ENCODE measurements at regions not wholly inside any gene's neighbourhood (a gene's known extent, or its start where the extent isn't known, plus 50 kb on each side); places are given as distances from the start of the nearest gene placed in this dataset.

- no peak for DNase-seq (ENCODE audit: low spot score)
- TF ChIP-seq, protein P1, sequence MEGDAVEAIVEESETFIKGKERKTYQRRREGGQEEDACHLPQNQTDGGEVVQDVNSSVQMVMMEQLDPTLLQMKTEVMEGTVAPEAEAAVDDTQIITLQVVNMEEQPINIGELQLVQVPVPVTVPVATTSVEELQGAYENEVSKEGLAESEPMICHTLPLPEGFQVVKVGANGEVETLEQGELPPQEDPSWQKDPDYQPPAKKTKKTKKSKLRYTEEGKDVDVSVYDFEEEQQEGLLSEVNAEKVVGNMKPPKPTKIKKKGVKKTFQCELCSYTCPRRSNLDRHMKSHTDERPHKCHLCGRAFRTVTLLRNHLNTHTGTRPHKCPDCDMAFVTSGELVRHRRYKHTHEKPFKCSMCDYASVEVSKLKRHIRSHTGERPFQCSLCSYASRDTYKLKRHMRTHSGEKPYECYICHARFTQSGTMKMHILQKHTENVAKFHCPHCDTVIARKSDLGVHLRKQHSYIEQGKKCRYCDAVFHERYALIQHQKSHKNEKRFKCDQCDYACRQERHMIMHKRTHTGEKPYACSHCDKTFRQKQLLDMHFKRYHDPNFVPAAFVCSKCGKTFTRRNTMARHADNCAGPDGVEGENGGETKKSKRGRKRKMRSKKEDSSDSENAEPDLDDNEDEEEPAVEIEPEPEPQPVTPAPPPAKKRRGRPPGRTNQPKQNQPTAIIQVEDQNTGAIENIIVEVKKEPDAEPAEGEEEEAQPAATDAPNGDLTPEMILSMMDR (IDR thresholded peaks at IDR 0.05; ENCODE audit: extremely low read depth, missing control alignments) = no peak
Observed at GRCh38 chr1:37403166-37403565, 71.2 kb upstream of the ZC3H12A start.

GRCh38 chr1:37404711-37405110 is 69.7 kb upstream of the ZC3H12A start:
- TF ChIP-seq, protein P1 (IDR thresholded peaks at IDR 0.05; ENCODE audit: extremely low read depth, missing control alignments) = no peak
- DNase-seq (ENCODE audit: low spot score) = no peak

DNA sequence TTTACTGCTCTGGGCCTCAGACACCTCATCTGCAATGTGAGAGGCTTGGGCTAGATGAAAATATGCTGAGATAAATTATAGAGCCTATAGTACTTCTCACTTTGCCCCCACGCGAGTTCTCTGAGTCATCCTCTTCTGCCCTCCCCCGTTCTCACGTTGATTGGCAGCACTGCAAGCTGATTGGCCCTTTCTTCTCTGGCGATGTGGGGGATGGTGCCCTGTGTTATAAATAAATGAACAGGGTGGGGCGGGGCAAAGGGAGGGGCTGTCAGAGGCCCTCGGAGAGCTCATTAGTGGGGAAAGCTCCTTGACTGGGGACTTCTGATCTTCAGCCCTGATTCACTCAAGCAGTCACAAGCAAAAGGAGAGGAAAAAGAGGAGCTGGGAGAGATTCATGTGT is 64.3 kb upstream of the ZC3H12A start:
- TF ChIP-seq, protein P1 (IDR thresholded peaks at IDR 0.05; ENCODE audit: extremely low read depth, missing control alignments) = no peak
- no peak for DNase-seq (ENCODE audit: low spot score)

DNA sequence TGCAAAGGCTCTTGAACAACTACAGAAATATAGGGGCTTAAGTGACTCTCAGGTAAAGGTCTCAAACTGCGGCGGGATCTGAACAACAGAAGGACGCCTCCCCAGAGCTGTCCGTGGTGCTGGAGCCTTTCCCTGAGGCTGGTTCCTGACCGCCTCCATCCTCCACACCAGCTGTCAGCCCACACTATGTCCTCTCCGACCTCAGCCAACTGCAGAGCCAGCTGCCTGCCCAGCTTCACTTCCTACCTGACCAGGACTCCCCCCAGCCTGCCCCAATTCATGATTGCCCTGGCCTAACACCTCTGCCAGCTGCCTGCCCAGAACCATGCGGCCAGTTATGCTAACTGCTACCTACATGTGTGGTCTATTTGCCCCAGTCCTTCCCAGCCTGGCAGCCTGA is 63.6 kb upstream of the ZC3H12A start:
- peak; percentile 33 for DNase-seq (ENCODE audit: low spot score)
- TF ChIP-seq, protein P1 (IDR thresholded peaks at IDR 0.05; ENCODE audit: extremely low read depth, missing control alignments) = no peak

DNA sequence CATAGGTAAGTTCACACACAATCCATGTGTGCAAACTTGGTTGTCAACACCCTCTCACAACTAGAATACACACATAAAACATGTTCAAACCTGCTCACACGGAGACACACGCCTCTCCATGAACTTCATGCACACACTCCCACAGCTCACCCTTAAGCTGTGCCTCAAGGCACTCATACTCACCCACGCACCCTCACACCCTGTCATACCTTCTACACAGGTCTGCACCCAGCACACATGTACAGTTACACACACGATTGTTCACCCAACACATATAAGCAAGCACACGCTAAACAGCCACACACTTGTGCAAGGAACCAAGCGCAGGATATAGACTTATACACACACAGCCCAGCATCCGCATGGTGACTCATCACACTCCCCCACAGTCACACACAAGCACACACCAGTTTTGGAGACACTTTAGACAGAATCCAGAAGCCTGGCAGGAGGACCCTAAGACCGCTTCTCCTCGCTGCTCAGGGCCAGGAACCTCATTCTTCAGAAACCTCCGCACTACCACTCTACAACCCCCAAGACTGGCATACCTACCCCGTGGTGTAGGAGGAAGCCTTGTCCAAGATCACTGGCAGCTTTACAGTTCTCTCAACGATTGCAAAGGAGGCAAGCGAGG is 58.7 kb upstream of the ZC3H12A start:
- TF ChIP-seq, protein P1 (IDR thresholded peaks at IDR 0.05; ENCODE audit: extremely low read depth, missing control alignments) = no peak
- DNase-seq (ENCODE audit: low spot score) = no peak

GRCh38 chr1:37420456-37420855 is 53.9 kb upstream of the ZC3H12A start:
- no peak for DNase-seq (ENCODE audit: low spot score)
- TF ChIP-seq, protein P1 (IDR thresholded peaks at IDR 0.05; ENCODE audit: extremely low read depth, missing control alignments) = no peak

- TF ChIP-seq, protein P1 (IDR thresholded peaks at IDR 0.05; ENCODE audit: extremely low read depth, missing control alignments) = no peak
- no peak for DNase-seq (ENCODE audit: low spot score)
Observed at GRCh38 chr1:37423810-37424209, 50.6 kb upstream of the ZC3H12A start.
